Lower leg skin (tissue), 4 donors: ENCODE measurements at regions not wholly inside any gene's neighbourhood (a gene's known extent, or its start where the extent isn't known, plus 50 kb on each side); places are given as distances from the start of the nearest gene placed in this dataset.

Source experiments
- DNase-seq, 2 donors: peaks; one replicate each; pipeline ENCODE4 v3.0.0-alpha.2; 2019; ENCODE audit warnings: low spot score in 2 of 2
- H3K4me3 ChIP-seq: fragments of 200-600 bp; sonication (generic); 2 replicates; pipeline ENCODE4 v1.5.1; 2017; ENCODE audit warnings: mild to moderate bottlenecking, low read depth; ENCODE audit not compliant: poor library complexity, severe bottlenecking
- CTCF ChIP-seq, 3 donors: fragments of 450-650 bp; IDR thresholded peaks; one replicate each; pipeline ENCODE4 v1.5.1; 2016; ENCODE audit warnings: antibody characterized with exemption in 3 of 3, mild to moderate bottlenecking in 3 of 3, moderate library complexity in 2 of 3
- POLR2A ChIP-seq, 2 donors: fragments of 450-650 bp; IDR thresholded peaks; one replicate each; pipeline ENCODE4 v1.6.1; 2016 to 2017; ENCODE audit warnings: antibody characterized with exemption in 2 of 2, mild to moderate bottlenecking in 1 of 2, moderate library complexity in 1 of 2
- WGBS, 2 donors: methylation state at CpG; one replicate each; pipeline ENCODE4 v1.1.5; 2018; 5-methylcytosine and 5-hydroxymethylcytosine counted together
- intact Hi-C: fragments of 100-400 bp; cut with DNase I; formaldehyde crosslinking; loops from one replicate; pipeline ENCODE4 v1.15.0; 2023; ENCODE audit warnings: low total_unique reads

- TF ChIP-seq CTCF (IDR thresholded peaks at IDR 0.05) (no peak), POLR2A (IDR thresholded peaks at IDR 0.05) (no peak)
These were observed 166.6 kb upstream of the RREB1 start for GRCh38 chr6:6941201-6941600.

GRCh38 chr6:6942091-6942490 lies 165.7 kb upstream of the RREB1 start:
- DNase-seq: peak in 1 of 2 donors; percentile 49
- H3K4me3 ChIP-seq: no peak overlapping the region
- 84 to 87% methylated on average over 3 of the region's 3 CpGs for WGBS, 2 donors
- intact Hi-C loops: no loop called here
- TF ChIP-seq POLR2A (IDR thresholded peaks at IDR 0.05): no peak
- no peak for TF ChIP-seq CTCF (IDR thresholded peaks at IDR 0.05)

More at GRCh38 chr6:6941201-6941600, 166.6 kb upstream of the RREB1 start:
- DNase-seq: peak in 1 of 2 donors; percentile 57
- H3K4me3 ChIP-seq: no peak overlapping the region
- WGBS, 2 donors: 95 to 97% methylated on average over 8 of the region's 8 CpGs
- intact Hi-C loops: no loop called here

- intact Hi-C loops: no loop called here
- TF ChIP-seq POLR2A (IDR thresholded peaks at IDR 0.05) (no peak), CTCF (IDR thresholded peaks at IDR 0.05) (no peak)
- no peak overlapping the region for H3K4me3 ChIP-seq
- DNase-seq: peak; percentile 28 to 86
- WGBS, 2 donors: 36 to 47% methylated on average over 13 of the region's 13 CpGs
These were observed 164.9 kb upstream of the RREB1 start for GRCh38 chr6:6942831-6943230.

GRCh38 chr6:6943421-6943820 lies 164.3 kb upstream of the RREB1 start:
- no peak overlapping the region for H3K4me3 ChIP-seq
- TF ChIP-seq POLR2A (IDR thresholded peaks at IDR 0.05) (no peak), CTCF (IDR thresholded peaks at IDR 0.05) (no peak)
- DNase-seq: peak in 1 of 2 donors; percentile 61
- WGBS, 2 donors: 24 to 48% methylated on average over 1 of the region's 1 CpG
- intact Hi-C loops: no loop called here

- intact Hi-C loops: no loop called here
- DNase-seq: peak in 1 of 2 donors; percentile 14
- 56 to 64% methylated on average over 8 of the region's 8 CpGs for WGBS, 2 donors
- TF ChIP-seq CTCF (IDR thresholded peaks at IDR 0.05) (no peak), POLR2A (IDR thresholded peaks at IDR 0.05) (no peak)
- H3K4me3 ChIP-seq: no peak overlapping the region
These were observed 161.3 kb upstream of the RREB1 start for GRCh38 chr6:6946206-6947155.
